ENCODE measurements at regions not wholly inside any gene's neighbourhood (a gene's known extent, or its start where the extent isn't known, plus 50 kb on each side); places are given as distances from the start of the nearest gene placed in this dataset.

GRCh38 chr3:106371971-106372805 is 503.4 kb upstream of the CBLB start:
- TF ChIP-seq CTCF (IDR thresholded peaks at IDR 0.05) (no peak), POLR2A (IDR thresholded peaks at IDR 0.05) (no peak)

Data from uterus (tissue), 2 donors.